ENCODE measurements at regions not wholly inside any gene's neighbourhood (a gene's known extent, or its start where the extent isn't known, plus 50 kb on each side); places are given as distances from the start of the nearest gene placed in this dataset.
A peak's percentile ranks its signal among the peaks of the same experiment; 100 is the strongest.

DNA sequence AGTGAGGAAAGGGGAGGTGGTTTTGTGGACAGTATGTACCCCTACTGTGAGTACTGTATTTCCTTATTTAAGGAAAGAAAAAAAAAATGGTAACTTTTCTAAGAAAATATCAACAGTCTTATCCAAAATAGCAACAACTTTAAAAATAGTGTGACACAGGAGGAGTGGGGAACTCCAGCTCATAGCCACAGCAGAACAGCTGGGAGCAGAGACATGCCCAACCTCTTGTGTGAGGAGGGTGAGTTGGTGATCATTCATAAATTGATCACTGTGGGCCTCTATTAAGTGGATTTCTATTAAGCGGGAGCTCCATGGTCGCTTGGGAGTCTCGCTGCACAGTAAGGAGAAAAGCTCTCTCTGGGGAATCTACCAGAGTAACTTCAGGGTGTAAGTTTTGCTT lies 158.8 kb upstream of the DUSP10 start:
- DNase-seq: no peak

DNA sequence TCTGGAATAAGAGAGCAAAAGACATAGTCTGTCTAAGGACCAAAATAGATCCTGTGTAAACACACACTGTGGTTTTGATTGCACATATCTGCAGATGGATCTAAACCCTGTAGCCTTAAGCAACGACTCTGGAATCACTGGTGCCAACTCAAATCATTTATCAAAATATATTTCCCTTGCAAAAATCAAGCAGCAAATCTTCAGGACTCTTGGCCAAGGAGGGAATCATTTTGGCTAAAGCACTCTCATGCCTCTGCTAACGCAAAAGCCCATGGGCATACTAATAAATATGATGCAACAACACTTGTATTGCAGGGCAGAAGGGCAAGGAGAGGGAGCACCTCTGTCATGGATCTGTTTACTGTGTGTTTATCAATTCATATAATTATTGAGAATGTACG lies 155.4 kb upstream of the DUSP10 start:
- DNase-seq: no peak

DNA sequence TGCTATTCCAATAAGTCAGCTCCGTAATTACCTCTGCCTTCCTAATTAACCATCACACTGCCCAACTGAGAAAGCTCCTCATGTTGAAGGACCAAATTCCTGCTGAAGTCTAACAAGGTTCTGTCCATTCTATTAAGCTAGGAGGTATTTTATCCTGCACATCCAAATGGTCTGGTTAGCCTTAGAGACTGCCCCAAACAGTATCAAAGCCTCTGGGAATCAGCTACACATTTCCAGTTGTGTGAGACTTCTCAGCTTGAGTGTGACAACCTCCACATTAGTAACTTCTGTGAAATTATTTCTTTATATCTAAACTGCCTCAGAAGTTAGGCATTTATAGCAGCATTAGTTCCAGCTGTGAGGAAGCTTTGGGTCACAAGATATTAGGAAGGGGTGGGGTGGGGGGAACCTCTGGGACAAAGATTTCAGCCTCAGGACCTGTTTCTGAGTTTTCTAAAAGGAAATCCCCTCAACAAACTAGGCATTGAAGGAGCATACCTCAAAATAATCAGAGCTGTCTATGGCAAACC lies 150.5 kb upstream of the DUSP10 start:
- no peak for DNase-seq

DNA sequence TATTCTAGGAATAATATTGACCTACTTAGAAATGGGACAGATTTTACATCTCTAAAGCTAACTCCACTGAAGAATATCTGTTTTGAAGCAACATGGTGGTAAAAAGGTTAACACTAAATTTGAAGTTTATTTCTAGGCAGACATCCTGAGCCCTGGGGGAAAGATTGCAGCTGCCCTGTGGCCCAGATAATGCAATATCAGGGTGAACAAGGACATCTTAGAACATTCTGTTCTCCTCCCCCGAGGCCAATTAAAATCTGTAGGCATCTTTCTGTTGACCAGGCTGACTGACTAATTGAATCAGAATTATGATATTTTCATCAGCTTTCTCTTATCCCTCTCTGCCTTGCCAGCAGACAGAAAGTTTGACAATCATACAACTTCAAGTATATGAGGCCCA lies 149.8 kb upstream of the DUSP10 start:
- DNase-seq: no peak

DNA sequence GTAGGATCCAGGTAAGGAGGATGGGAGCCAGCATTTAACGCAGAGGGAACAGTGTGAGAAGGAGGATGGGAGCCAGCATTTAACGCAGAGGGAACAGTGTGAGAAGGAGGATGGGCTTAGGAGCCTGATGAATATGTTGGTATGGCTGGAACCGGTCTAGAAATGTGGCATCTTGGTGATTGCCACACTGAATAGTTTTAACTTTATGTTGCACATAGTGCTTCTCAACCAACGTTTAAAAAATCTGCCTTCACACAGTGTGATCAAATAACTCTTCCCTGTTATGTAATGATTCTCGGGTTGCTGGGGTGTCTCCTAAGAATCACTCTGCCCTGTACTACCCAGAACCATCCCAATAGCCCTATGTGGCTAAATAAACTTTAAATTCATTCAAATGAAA lies 146.9 kb upstream of the DUSP10 start:
- no peak for DNase-seq

DNA sequence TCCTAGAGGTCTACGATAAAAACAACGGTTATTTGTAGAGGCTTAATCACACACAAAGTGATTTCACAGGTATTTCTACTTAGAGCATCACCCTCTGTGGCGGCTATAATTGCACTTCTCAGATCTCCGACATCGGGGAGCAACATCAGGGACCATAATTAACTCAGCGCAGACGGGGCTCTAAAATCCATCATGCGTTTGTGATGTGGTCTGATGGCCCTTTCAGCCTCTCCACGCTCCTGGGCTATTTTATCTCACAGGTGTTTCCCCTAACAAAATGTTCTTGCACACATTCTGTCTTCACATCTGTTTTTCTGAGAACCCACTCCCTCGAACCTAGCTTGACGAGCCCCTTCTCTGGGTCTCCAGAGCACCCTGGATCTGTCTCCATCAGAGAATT lies 146.3 kb upstream of the DUSP10 start:
- DNase-seq: no peak

DNA sequence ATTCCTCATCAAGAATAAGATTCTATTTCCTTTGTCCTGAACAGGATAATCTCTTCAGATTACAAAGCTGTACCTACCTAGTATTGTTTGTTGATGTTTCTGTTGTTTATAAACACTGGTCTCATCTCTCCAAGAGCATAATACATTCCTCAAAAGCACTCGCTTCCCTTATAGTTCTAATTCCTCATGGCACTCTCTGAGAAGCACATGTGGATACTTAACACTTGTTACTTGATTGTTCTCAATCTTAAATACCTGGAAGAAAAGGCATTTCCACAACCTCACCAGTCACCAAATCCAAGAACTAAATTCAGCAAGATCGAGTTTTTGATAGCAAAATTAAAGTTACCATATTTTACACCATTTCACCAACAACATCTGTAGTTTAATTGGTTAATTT lies 145.9 kb upstream of the DUSP10 start:
- no peak for DNase-seq

DNA sequence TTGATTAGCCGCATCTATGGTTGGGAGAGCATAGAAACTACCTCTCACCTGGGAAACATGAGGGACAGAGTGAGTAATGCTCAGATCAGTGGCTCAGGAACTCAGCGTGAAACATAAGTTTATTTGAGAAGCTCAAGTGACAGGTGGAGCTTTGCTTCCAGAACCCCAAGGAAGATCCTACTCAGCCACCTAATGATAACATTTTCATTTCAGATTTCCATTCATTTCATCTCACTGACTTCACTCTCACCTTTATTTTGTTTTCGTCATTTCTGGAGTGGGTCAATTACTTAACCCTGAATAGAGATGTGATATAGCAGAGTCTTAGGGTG lies 145.5 kb upstream of the DUSP10 start:
- no peak for DNase-seq

DNA sequence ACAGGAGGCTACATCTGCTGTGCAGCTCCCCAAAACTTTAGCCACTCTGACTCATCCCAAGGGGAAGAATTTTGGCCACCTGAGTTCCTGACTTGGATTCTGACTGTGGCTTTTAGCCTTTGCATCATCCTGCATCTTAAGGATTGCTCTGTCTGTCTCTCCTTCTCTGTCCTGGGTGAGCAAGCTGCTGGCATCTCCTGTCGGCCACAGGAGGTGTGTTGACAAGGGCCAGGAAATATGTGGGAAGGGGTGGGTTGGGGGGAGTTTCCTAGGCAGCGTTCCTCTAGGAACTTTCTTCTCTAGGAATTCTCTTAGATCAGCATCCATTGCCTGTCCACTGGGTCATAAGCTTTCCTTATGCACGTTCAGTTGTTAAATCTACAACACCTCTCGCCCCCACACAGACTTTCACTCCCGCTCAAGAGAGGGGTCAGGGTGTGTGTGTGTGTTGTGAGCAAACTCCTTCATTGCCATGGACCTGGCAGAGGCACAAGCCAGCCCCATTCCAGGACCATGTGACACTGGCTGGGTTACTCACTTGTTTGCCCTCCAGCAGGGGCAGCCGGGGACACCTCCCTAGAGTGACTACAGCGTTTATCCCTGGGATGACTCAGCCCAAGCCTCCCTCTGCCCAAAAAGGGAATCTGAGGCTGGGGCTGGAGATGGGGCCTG lies 145.0 kb upstream of the DUSP10 start:
- no peak for DNase-seq

DNA sequence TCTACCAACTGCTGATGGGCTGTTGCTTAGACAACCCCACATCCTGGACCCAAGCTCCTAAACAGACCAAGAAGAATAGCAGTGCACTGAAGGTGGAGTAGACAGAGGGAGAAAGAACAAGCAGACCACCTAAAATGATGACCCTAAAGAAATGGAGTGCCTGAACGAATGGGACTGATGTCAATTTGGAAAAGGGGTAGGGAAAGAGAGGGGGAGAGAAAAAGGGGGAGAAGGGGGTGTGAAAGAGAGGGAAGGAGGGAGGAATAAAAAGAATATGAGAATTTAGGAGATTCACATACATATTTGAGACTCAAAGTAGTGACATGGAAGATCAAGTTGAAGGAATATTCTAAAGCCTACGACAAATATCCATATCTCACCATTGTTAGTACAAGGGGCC lies 144.4 kb upstream of the DUSP10 start:
- DNase-seq: no peak

DNA sequence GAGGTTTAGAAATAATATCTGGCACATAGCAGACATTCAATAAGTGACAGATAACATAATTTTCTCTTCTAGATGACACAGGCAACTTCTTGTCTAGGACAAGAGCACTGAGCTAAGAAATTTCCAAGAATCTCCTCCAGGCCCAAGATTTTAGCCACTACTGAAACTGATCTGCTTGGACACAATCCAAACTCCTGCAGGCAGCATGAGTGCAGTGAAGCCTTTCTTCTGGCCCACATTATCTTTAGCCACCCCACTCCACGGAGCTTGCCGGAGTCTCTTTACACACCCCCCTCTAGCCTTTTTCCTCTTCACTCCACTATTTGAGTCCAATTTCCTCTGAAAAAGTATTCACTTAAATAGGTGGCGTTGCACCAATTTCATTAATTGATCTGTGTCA lies 142.9 kb upstream of the DUSP10 start:
- no peak for DNase-seq

DNA sequence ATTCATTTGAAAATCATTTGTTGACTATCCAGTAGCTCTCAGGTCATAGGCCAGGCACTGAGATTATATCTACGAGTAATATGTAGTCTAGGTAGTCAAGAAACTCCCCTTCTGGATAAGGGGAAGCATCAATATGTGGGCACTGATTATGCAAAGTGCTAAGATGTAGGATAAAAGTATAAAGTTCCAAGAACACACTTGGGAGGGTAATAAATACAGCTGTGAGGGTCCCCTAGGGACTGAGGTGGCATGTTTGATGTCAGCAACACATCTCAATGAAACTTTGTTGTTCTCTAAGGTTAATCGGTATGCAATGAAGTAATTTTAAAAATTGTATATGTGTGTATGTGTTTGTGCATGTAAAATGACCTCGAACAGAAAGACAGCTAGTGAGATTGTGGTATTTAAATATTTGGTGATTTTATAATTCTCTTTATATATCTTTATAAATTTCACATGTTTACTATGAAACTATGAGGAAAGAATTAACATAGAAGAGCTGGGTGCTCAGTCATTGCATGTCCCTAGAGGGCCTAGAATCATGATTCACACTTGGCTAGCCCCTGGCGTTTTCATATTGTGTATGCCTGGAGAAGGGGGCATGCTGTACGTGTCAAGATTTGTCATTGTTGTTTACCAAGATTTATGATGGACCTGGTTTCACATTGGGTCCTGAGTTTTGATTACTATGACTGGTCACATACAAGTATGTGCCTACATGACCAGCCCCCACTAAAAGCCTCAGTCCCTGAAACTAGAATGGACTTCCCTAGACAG lies 140.1 kb upstream of the DUSP10 start:
- DNase-seq: no peak

DNA sequence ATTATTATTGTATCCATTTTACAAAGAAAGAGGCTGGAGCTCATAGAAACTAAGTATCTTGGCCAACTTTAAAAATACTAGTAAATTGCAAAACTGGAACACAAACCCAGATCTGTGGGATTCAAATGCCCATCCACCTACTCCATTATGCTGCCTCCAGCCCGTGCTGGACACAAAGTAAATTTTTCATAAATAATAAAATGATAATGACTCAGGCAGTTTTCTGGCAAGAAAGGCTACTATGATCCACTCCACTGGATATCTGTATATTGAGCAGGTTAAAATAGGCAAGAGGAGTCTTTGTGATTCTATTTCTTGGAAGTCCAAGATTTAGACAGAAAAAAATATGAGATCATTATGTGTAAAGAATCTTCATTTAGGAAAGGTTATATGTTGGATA lies 138.3 kb upstream of the DUSP10 start:
- no peak for DNase-seq

DNA sequence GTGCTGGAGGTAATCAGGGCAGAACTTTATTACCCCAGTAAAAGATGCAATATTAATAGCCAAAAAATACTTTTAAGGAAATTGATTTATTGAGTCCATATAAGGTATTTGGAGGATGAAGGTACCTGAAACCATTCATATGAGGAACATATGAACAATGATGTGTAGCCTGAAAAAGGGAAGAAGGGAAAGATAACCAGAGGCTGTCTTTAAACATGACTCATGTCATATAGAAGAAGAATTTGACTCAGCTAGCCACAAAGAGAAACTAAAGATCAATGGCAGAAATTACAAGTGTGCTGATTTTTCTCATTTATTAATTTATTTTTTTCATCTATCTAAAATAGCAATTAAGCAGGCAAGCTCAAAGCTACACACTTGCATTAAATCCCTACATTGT lies 136.2 kb upstream of the DUSP10 start:
- no peak for DNase-seq

DNA sequence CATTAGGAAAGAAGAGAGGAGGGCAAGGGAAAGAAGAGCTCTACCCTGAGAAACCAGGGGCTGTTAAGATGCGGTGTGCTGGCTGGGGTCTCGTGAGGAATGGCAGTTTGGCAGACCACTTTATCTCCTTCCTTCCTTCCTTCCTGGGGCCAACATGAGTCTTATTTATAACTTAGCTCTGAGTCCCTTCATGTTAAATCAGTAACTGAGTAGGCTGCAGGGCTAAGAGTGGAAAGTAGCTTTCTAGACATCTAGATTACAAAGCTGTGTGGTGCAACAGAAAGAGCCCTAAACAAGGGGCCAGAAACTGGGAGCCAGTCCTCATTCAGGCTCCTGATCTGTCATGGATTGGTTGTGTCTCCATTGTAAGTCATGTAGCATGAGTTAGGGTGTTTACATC lies 135.4 kb upstream of the DUSP10 start:
- DNase-seq: no peak

DNA sequence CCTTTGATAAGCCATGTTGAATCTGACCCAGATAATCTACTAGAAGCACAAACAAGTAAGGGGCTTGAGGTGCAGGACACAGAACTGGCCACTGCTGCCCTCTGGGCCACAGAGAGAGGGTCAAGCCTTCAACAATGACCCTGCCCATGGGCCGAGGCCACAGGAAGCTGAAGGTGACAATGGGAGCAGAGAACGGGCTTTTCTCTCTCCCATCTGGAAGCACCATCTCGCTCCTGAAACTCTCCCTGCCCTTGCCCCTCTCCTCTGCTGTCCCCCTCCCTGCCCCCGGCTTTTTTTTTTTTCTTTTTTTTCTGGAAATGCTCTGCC lies 133.1 kb upstream of the DUSP10 start:
- DNase-seq: no peak

DNA sequence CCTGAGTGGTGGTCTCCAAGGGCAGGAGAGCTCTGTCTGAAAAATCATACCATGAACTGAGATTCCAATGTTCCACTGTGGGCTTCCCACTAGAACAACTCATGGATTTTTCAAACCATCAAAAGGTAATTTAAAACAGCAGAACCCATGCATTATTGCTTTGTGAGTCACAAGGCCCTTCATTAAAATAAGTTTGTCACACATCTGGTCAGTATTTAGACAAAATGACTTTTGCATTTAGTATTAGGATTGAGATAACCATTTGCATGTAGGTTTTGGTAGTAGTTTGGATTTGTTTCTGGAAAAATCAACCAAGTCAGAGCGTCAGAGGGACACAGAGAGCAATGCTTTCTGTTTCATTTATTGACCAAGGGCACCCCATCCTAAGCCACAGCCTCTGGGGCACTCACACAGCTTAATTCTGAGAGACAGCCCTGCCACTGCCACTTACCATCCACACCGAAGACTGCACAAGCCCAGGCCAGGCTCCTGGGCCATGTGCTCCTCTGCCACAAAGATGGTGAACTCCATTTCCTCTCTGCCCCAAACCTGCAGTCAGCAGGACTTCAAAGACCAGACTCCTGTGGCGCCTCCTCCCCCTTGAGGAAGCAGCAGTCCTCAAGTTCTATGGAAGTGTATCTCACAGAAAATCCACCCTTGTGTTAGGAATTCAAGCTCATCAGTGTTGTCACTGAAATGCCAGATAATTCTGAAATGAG lies 132.6 kb upstream of the DUSP10 start:
- DNase-seq: no peak

DNA sequence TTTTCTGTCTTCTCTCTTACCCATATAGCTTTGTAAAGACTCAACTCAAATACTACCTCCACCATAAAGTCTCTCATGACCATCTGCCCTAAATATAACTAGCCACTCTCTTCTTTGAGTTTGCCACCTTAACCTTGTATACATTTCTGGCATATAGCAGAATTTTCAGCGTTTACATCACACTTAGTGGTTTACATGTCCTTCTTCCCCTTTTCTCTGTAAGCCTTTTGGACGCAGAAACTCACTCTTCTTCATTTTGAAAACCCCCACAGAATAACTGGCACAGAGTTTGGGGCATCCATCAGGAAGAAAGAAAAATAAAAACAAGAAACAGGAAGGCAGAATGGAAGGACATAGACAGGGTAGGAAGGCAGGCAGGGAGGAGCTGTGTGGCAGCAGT lies 131.8 kb upstream of the DUSP10 start:
- DNase-seq: no peak

DNA sequence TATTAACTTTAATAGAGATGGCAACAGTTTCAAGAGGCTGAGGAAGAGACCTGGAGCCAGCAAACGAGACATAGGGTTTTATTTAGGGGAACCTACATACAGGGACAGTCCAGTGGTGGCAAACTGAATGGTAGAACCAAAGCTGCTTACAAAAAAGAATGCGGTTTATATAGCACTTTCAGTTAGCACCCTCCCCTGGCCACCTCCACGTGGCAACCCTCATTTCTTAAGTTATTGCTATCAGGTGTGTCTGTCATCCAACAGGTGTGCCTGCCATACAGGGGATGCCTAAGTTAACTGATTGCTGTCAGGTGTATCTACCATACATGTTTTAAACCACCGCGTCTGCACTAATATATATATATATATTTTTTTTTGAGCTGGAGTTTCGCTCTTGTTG lies 129.2 kb upstream of the DUSP10 start:
- DNase-seq: no peak

DNA sequence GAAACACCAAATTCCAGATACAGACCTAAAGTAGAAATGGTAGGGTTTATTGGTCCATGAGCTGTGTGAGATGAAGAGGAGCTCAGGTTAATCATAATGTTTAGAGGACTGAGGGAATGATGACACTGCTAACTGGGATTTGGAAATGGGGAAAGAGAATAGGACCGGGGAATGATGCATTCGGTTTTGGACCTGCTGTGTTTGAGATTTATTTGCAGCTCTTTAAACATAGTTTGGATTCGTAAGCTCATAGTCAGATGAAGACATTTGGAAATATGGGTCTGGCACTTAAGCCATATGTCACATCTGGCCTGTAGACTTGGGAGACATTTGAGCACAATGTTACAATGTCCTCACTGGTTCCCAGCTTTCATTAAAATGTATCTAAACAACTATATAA lies 127.9 kb upstream of the DUSP10 start:
- no peak for DNase-seq

DNA sequence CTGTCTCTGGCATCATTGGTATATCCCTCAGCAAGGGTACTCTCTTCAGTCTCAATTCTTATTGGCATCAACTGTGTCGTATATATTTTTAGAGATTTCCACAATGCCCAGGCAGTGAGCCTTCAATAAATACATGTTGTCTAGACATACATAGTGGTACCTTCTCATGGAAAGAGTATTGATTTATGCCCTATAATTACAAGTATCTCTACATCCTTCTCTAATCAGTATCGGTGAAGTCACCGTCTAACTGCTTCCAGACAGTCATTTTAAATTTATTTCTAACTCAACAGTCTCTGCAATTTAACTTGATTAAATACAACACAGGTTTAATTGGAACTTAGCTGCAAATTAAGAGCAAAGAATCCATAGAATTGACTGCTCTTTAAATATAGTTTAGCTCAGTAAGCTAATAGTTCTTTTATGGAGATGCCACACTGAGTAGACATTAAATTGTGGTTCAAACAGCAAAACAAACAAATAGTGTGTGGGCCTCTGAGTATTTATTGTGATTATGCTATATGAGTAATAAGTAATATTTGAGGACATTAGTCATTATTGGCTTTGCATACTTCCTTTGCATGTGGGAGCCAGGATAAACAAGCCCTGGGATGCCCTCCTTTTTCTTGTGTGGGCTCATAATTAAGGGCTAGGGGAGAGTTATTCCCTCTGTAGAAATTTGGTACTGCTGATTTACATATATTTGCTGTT lies 126.9 kb upstream of the DUSP10 start:
- peak; percentile 65 for DNase-seq

DNA sequence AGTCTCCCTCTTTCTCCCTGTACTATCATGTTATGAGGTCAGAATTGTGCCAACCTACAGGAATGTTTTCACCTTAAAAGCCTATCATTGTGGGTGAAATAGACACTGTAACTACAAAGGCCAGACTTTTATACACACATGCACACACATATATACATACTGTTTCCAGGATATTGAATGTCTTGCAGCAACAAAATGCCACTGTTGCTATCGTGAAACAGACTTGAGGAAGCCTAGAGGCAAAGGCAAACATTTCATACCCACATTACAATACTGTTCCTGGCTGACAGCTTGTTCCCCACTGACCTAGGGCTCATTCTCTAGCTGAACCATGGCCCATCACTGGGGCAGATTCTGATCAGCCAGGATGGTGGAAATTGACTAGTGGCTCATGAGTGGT lies 125.1 kb upstream of the DUSP10 start:
- DNase-seq: no peak

DNA sequence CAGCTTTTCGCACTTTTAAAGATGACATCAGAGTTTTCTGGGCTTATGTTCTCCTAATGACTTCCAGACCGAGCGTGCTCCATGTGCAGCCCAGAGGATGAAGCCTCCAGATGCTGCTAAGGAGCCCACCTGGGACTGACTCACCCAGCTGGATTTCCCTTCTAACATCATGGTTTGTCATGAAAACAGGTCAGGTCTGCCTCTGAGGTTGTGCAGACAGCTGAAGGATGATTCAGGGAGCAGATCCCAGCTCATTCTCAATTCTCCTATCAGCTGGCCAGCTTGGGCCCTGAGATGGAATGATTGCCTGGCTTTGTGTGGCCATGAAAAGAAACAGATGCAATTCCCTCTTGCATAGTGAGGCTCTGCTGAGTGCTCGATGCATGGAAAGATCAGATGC lies 123.9 kb upstream of the DUSP10 start:
- DNase-seq: no peak

DNA sequence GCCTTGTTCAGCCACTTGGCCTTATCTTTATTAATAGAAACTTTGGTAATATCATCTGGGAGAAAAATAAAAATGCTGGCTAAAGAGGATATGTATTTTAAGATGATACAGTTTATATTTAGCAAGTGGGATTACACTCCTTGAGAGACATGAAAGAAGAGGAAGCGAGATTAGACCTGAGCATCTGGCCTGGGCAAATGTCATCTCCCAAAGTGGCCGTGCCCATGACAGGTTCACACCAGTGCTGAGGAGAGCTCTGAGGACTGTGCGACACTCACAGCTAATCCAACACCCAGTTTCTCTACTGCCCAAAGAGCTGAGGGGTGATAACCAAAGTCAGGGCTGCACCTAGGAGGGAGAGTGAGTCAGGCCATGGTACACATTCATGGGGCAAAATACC lies 121.7 kb upstream of the DUSP10 start:
- no peak for DNase-seq
